ENCODE measurements at regions not wholly inside any gene's neighbourhood (a gene's known extent, or its start where the extent isn't known, plus 50 kb on each side); places are given as distances from the start of the nearest gene placed in this dataset.

- no peak overlapping the region for H3K27ac ChIP-seq (ENCODE audit: insufficient read depth, low read depth, low read length)
- no peak for DNase-seq (ENCODE audit: low read depth, low spot score)
- intact Hi-C loops (cut with micrococcal nuclease) = no loop called here
- no peak overlapping the region for H3K4me2 ChIP-seq (ENCODE audit: insufficient read depth, low read length)
- peaks cover 0 to 2% of the 10 kb centered on the region in 2 experiments for H3K27me3 ChIP-seq (ENCODE audit: control insufficient read depth in 2 of 2, insufficient read depth in 2 of 2, low read length in 2 of 2)
- FAIRE-seq = no peak
- H3K79me2 ChIP-seq (ENCODE audit: control insufficient read depth, insufficient read depth, low read length) = no peaks in the 10 kb centered on the region
- H3K9me1 ChIP-seq (replicated peaks; ENCODE audit: control insufficient read depth, extremely low read depth, insufficient read depth, low read length) = no peaks in the 10 kb centered on the region
- no peak overlapping the region for H2AFZ ChIP-seq (ENCODE audit: low read depth, low read length)
- H4K20me1 ChIP-seq (replicated peaks; ENCODE audit: control insufficient read depth, extremely low read depth, insufficient read depth, low read length) = no peaks in the 10 kb centered on the region
- no TSS peak for BruUV-seq (replicated peaks)
- dilution Hi-C loops (cut with MboI; ENCODE audit: extremely low pct_ligation_motif_present, low sequenced_read_pairs) = no loop called here
- H3K9me3 ChIP-seq (replicated peaks; ENCODE audit: control insufficient read depth, insufficient read depth, low read length) = no peaks in the 10 kb centered on the region
- H3K36me3 ChIP-seq (ENCODE audit: control insufficient read depth in 2 of 2, extremely low read depth in 1 of 2, insufficient read depth in 2 of 2, low read length in 2 of 2) = no peaks in the 10 kb centered on the region
- no peak for TF ChIP-seq MYC (IDR thresholded peaks at IDR 0.05; ENCODE audit: low read depth, low read length)
- TF ChIP-seq GATA2 (IDR thresholded peaks at IDR 0.05; ENCODE audit: insufficient read depth, insufficient read length, low read depth, low read length) = no peak
- TF ChIP-seq JUN (IDR thresholded peaks at IDR 0.05; ENCODE audit: borderline replicate concordance, insufficient read depth, insufficient read length, low read depth) = no peak
- TF ChIP-seq CTCF (IDR thresholded peaks at IDR 0.05; ENCODE audit: extremely low read depth in 1 of 2, insufficient read depth in 1 of 2, low read depth in 1 of 2, low read length in 2 of 2) = no peak
- TF ChIP-seq MAX (IDR thresholded peaks at IDR 0.05; ENCODE audit: insufficient read depth, insufficient read length) = no peak
- no peak for TF ChIP-seq POLR2A (IDR thresholded peaks at IDR 0.05; ENCODE audit: low read depth, low read length)
- no peak for TF ChIP-seq FOS (IDR thresholded peaks at IDR 0.05; ENCODE audit: borderline replicate concordance, insufficient read depth, low read length)
- TF ChIP-seq EZH2 (IDR thresholded peaks at IDR 0.05; ENCODE audit: borderline replicate concordance, low read depth, low read length, severe bottlenecking) = no peak
- TF ChIP-seq POLR2AphosphoS5 (IDR thresholded peaks at IDR 0.05; ENCODE audit: insufficient read depth, low read depth, low read length) = no peak
- ChIA-PET CTCF (interaction anchor here (0.9 kb wide), 1 partner anchor 10 kb away, joined by 3 read pairs; no protein-coding TSS in a partner anchor), POLR2A (no interaction called here)
- H3K4me3 ChIP-seq (replicated peaks in 1 of 3; ENCODE audit: insufficient read depth in 1 of 3, low read depth in 1 of 3, low read length in 3 of 3) = no peak overlapping the region
- H3K4me1 ChIP-seq (ENCODE audit: control insufficient read depth, extremely low read depth, insufficient read depth, low read length) = no peaks in the 10 kb centered on the region
- no peak overlapping the region for H3K9ac ChIP-seq (replicated peaks; ENCODE audit: extremely low read depth, insufficient read depth, low read length)
Measured at GRCh38 chr14:25942090-25942489, 655.7 kb downstream of the NOVA1 start.
